NCI-H2107 (cell line): ENCODE measurements at regions not wholly inside any gene's neighbourhood (a gene's known extent, or its start where the extent isn't known, plus 50 kb on each side); places are given as distances from the start of the nearest gene placed in this dataset.
"Not testable (repeated sequence)": the region's sequence is repeated elsewhere in the genome, so short reads cannot be mapped to it uniquely, and the experiment has no call there.

Experiments
- DNase-seq: peaks from one replicate; lab custom pipeline; 2025; lab: John Stamatoyannopoulos, UW

GRCh38 chr17:51347851-51348584, 87.7 kb downstream of the UTP18 start:
- DNase-seq, result no peak

GRCh38 chr17:51351080-51351479, 90.7 kb downstream of the UTP18 start:
- no peak for DNase-seq

GRCh38 chr17:51351890-51352289, 91.5 kb downstream of the UTP18 start:
- DNase-seq, result no peak

- DNase-seq, result no peak
These were observed 92.5 kb downstream of the UTP18 start for GRCh38 chr17:51352798-51353197.

GRCh38 chr17:51353296-51353695, 93.0 kb downstream of the UTP18 start:
- DNase-seq, result no peak

GRCh38 chr17:51354936-51355335, 94.6 kb downstream of the UTP18 start:
- no peak for DNase-seq

- no peak for DNase-seq
These were observed 95.4 kb downstream of the UTP18 start for GRCh38 chr17:51355441-51356410.

GRCh38 chr17:51359055-51359454, 98.7 kb downstream of the UTP18 start:
- no peak for DNase-seq

GRCh38 chr17:51362811-51363585, 102.7 kb downstream of the UTP18 start:
- no peak for DNase-seq

GRCh38 chr17:51365090-51365489, 104.7 kb downstream of the UTP18 start:
- DNase-seq, result no peak

GRCh38 chr17:51366866-51367265, 106.5 kb downstream of the UTP18 start:
- no peak for DNase-seq

GRCh38 chr17:51367836-51368235, 107.5 kb downstream of the UTP18 start:
- DNase-seq, result not testable (repeated sequence)

- no peak for DNase-seq
These were observed 111.4 kb downstream of the UTP18 start for GRCh38 chr17:51371732-51372151.

- DNase-seq, result no peak
These were observed 112.1 kb downstream of the UTP18 start for GRCh38 chr17:51372345-51373004.

- DNase-seq, result no peak
These were observed 113.3 kb downstream of the UTP18 start for GRCh38 chr17:51373489-51374152.

- no peak for DNase-seq
These were observed 113.9 kb downstream of the UTP18 start for GRCh38 chr17:51374209-51374608.

GRCh38 chr17:51375771-51376170, 115.4 kb downstream of the UTP18 start:
- no peak for DNase-seq

- no peak for DNase-seq
These were observed 116.4 kb downstream of the UTP18 start for GRCh38 chr17:51376739-51377138.

- no peak for DNase-seq
These were observed 120.9 kb downstream of the UTP18 start for GRCh38 chr17:51381262-51381661.

- no peak for DNase-seq
These were observed 124.9 kb downstream of the UTP18 start for GRCh38 chr17:51385208-51385607.

- no peak for DNase-seq
These were observed 127.2 kb downstream of the UTP18 start for GRCh38 chr17:51387582-51387981.
